ENCODE measurements at regions not wholly inside any gene's neighbourhood (a gene's known extent, or its start where the extent isn't known, plus 50 kb on each side); places are given as distances from the start of the nearest gene placed in this dataset.

GRCh38 chr7:17640730-17641377 is 299.4 kb downstream of the SNX13 start:
- peak; percentile 31 for DNase-seq (ENCODE audit: low spot score)
- peak; percentile 24 for FAIRE-seq

- DNase-seq (ENCODE audit: low spot score) (no peak), FAIRE-seq (no peak)
These were observed 294.8 kb downstream of the SNX13 start for GRCh38 chr7:17645500-17645899.

GRCh38 chr7:17646253-17646956 is 293.9 kb downstream of the SNX13 start:
- DNase-seq (ENCODE audit: low spot score), result peak; percentile 18
- FAIRE-seq, result peak; percentile 71

GRCh38 chr7:17651341-17651740 is 289.0 kb downstream of the SNX13 start:
- no peak for FAIRE-seq
- DNase-seq (ENCODE audit: low spot score), result no peak

- FAIRE-seq, result peak; percentile 72
- peak; percentile 37 for DNase-seq (ENCODE audit: low spot score)
These were observed 288.4 kb downstream of the SNX13 start for GRCh38 chr7:17651863-17652385.

- no peak for FAIRE-seq
- no peak for DNase-seq (ENCODE audit: low spot score)
These were observed 285.4 kb downstream of the SNX13 start for GRCh38 chr7:17654940-17655339.

GRCh38 chr7:17659126-17659525 is 281.2 kb downstream of the SNX13 start:
- DNase-seq (ENCODE audit: low spot score), result no peak
- no peak for FAIRE-seq

- FAIRE-seq, result no peak
These were observed 280.2 kb downstream of the SNX13 start for GRCh38 chr7:17660116-17660515.

GRCh38 chr7:17661982-17662585 is 278.2 kb downstream of the SNX13 start:
- FAIRE-seq, result no peak
- DNase-seq (ENCODE audit: low spot score), result no peak

More at GRCh38 chr7:17660116-17660515, 280.2 kb downstream of the SNX13 start:
- no peak for DNase-seq (ENCODE audit: low spot score)

GRCh38 chr7:17663061-17663675 is 277.1 kb downstream of the SNX13 start:
- no peak for DNase-seq (ENCODE audit: low spot score)
- no peak for FAIRE-seq

GRCh38 chr7:17665029-17665428 is 275.3 kb downstream of the SNX13 start:
- FAIRE-seq (no peak), DNase-seq (ENCODE audit: low spot score) (no peak)

GRCh38 chr7:17668122-17668521 is 272.2 kb downstream of the SNX13 start:
- FAIRE-seq (no peak), DNase-seq (ENCODE audit: low spot score) (no peak)

GRCh38 chr7:17669204-17669603 is 271.1 kb downstream of the SNX13 start:
- DNase-seq (ENCODE audit: low spot score), result no peak
- no peak for FAIRE-seq

GRCh38 chr7:17671956-17672355 is 268.3 kb downstream of the SNX13 start:
- no peak for DNase-seq (ENCODE audit: low spot score)
- FAIRE-seq, result no peak

GRCh38 chr7:17672783-17673182 is 267.5 kb downstream of the SNX13 start:
- DNase-seq (ENCODE audit: low spot score), result no peak
- FAIRE-seq, result no peak

- DNase-seq (ENCODE audit: low spot score) (no peak), FAIRE-seq (no peak)
These were observed 265.9 kb downstream of the SNX13 start for GRCh38 chr7:17674166-17674942.

GRCh38 chr7:17674943-17675608 is 265.2 kb downstream of the SNX13 start:
- DNase-seq (ENCODE audit: low spot score), result no peak
- no peak for FAIRE-seq

- peak; percentile 31 for DNase-seq (ENCODE audit: low spot score)
- FAIRE-seq, result no peak
These were observed 262.9 kb downstream of the SNX13 start for GRCh38 chr7:17677408-17677807.

GRCh38 chr7:17678896-17679295 is 261.4 kb downstream of the SNX13 start:
- no peak for FAIRE-seq
- no peak for DNase-seq (ENCODE audit: low spot score)

- DNase-seq (ENCODE audit: low spot score), result peak; percentile 34
- FAIRE-seq, result no peak
These were observed 260.8 kb downstream of the SNX13 start for GRCh38 chr7:17679458-17679857.

- no peak for FAIRE-seq
These were observed 260.3 kb downstream of the SNX13 start for GRCh38 chr7:17680026-17680425.

More at GRCh38 chr7:17680026-17680425, 260.3 kb downstream of the SNX13 start:
- DNase-seq (ENCODE audit: low spot score), result peak; percentile 96

Data from RCC 7860 (cell line).